NCI-H2196 treated with DMSO at 0.1 percent for 48 hours (cell line): ENCODE measurements at regions not wholly inside any gene's neighbourhood (a gene's known extent, or its start where the extent isn't known, plus 50 kb on each side); places are given as distances from the start of the nearest gene placed in this dataset.

Experiments used
- DNase-seq: peaks from one replicate; lab custom pipeline; 2025; ENCODE audit not compliant: unreplicated experiment; lab: John Stamatoyannopoulos, UW

DNA sequence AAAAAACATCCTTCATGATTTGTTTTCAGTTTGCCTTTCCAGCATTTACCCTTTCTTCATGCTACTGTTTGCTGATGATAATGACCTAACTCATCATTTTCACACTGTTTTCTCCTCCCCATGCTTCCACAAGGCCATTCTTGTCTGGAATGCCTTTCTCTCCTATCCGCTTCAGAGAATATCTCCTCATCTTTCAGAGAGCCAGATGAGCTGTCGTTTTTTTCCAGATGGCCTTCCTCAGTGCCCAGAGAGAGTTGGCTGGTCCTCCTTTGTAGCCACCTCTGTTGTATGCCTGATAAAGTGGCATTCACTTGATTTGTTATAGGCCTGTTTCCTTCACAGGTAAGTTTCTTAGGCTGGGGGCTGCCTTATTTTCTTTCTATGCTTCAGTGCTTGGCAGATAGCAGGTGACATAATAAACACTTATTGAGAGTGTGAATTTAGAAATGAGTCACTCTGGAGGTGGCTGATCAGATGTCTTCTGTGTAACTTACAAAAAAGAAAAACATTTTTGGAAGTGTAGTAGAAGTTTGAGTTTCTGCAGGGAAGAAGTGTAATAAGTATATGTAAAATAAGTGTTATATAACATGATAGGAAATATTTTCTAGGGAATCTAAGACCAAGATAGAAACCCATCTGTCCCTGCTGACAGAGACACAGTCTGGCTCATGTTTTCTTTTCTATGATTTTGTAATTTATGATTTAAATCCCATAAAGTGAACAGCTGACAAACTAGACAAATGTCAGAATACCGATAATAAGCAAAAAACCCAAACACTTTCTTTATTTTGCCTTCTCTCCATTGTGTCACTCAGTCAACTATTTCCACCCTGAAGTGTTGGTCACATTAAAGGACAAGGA is 174.5 kb downstream of the DACT1 start:
- no peak for DNase-seq

- no peak for DNase-seq
Observed at GRCh38 chr14:58813745-58814144, 176.0 kb downstream of the DACT1 start.

DNA sequence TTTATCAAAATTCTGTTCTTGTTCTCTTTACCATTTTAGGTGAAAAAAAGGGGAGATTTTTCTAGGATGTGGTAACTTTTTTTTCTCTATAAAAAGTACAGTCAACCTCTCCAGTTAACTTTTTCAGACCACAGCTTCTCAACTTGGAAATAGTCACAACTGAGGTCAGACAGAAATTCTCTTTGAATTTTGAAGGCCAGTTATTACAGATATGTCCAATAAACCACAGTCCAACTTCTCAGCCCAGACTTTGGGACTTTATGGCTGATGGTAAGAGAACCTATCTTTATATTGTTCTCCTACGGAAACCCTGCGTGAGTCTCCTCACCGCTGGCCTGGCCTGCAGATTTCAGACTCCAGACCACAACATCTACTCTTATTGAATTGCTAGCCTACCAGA is 176.7 kb downstream of the DACT1 start:
- DNase-seq = no peak

DNA sequence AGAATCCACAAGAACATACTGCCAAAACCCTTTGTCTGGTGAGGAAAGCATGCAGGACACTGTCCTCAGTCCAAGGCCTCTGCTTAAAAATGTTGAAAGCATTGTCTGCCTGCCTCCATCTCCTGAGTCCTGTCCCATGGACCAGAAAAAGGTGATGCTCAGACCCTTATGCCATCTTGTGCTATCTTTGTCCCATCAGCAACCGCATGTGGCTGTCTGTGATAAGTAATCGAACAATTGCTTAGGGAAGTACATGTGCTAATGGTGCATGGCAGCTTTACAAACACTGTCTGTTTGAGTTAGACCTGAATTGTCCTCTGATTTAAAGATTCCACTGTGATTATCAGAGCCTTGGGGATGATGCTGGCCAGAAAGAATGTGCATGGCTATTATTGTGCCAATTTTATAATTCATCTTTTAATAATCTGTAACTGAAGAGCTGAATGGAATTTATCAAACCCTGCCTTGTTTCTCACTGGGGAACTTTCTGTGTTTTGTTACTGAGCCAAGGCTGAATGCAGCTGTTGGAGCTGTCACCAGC is 177.5 kb downstream of the DACT1 start:
- no peak for DNase-seq

DNA sequence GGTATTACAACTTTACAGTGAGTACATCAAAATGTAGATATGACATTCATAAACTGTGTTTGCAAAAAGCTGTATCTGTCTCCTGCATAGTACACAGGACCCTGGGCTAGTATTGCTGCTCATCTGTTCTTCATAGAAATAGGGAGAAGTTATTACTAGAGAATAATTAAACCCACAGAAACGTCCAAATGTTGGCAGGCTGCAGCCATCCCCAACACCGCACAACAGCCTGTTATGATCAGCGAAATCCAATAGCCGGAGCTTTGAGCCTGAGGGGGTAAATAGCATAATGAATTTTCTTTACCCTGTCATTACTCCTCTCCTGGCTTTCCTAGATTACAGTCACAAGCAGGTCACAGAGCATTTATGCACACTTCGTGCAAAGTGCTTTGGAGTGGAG is 178.0 kb downstream of the DACT1 start:
- DNase-seq = no peak

GRCh38 chr14:58816416-58817115 is 178.8 kb downstream of the DACT1 start:
- DNase-seq = no peak

DNA sequence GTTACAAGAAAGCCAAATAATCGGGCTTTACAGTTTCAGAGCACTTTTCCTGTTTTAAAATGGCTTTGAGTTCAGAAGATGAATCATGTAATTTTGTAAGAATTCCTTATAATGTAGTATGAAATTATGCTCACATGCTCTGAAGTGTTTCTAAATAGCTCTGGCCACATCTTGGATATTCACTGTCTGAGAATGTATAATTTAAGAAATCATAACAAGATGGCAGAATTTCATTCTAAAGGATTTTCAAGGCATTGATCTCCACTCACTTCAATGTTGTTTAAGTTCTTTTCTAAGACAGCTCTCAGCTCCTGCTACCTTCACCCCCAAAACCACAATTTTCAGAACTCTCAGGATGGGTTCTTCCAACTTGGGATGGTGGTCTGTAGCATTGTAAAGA is 180.1 kb downstream of the DACT1 start:
- no peak for DNase-seq

- no peak for DNase-seq
Observed at GRCh38 chr14:58820032-58820431, 182.3 kb downstream of the DACT1 start.

DNA sequence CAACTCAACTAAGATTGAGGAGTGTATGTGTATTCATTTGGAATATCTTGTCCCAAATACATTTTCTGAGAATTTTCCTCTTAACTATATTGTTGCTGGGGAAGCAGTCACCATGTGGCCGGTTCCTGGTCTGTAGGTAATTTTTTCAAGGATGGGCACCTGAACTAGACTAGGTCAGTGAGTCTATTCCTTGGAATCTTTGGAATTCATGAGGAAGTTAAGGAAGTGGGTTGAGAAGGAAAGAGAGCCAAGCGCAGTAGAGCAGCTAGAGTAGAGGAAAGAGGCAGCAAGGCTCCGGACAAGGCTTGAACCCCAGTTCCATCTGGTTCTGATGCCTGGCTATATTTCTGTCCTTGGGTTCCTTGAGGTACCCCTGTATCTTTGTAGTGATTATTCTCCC is 183.7 kb downstream of the DACT1 start:
- DNase-seq = no peak

DNA sequence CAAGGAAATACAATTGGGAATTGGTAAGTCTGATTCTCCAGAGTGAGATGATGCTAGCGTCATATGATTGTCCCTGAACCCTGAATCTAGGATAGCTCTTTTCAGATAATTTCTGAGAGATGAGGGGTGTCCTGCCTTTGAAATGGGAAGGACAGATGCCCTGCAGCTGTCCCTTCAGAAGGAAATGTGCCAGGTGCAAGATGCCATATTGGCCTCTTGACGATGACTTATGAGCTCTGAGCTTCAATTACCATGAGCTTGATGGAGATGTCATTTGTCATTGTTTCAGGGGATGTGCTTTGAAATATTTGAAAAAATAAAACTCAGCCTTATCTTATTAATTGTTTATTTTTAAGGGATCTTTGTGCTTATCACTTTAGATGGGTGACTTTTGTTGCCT is 185.1 kb downstream of the DACT1 start:
- DNase-seq = no peak

DNA sequence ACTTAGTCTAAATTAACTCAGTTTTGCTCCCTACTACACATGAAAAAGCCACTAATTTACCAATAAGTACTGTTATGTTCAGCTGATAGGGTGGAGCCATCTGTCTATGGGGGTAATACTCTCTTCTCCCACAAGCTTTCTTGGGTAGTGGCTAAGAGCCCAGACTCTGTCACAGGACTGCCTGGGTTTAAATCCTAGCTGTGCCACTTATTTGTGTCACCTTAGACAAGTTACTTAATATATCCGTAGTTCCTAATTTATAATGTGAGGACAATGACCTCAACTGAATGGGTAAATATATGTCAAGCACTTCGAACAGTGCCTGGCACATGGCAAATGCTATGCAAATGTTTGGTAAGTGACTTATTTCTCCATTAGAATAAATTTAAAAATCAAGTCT is 185.6 kb downstream of the DACT1 start:
- no peak for DNase-seq

DNA sequence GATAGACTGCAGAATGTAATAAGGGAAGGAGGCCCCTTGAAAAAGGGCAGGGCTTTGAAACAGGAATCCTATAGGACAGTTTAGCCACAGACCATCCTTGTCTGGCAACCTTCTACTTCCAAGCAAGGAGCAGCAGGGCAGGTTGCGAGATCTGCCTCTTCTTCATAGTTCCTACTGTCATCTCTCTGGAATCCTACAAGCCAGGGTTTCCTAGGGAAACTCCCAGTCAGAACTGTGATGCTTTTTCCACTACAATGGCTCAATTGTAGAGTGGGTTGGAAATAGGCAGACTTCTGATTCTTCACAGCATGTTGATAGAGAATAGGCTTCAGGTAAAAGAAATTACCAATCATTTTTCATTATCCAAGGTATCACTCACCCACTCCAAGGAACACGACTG is 186.3 kb downstream of the DACT1 start:
- no peak for DNase-seq

GRCh38 chr14:58824796-58825195 is 187.0 kb downstream of the DACT1 start:
- DNase-seq = no peak

DNA sequence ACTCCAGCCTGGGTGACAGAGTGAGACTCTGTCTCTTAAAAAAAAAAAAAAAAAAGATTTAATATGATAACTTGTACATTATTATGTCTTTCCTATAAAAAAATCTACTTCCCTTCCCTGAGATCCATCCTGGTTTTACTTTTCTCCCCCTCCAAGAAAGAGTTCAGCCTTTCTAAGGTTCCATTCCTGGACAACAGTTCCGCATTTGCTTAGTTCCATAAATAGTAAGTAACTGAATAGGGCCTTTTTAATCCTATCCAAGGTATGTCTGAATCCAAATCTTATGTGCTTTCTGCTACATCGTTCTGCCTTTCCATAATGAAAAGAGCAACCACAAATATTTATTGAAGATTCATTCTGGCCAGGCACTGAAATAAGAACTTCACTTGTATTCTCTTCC is 187.8 kb downstream of the DACT1 start:
- no peak for DNase-seq

DNA sequence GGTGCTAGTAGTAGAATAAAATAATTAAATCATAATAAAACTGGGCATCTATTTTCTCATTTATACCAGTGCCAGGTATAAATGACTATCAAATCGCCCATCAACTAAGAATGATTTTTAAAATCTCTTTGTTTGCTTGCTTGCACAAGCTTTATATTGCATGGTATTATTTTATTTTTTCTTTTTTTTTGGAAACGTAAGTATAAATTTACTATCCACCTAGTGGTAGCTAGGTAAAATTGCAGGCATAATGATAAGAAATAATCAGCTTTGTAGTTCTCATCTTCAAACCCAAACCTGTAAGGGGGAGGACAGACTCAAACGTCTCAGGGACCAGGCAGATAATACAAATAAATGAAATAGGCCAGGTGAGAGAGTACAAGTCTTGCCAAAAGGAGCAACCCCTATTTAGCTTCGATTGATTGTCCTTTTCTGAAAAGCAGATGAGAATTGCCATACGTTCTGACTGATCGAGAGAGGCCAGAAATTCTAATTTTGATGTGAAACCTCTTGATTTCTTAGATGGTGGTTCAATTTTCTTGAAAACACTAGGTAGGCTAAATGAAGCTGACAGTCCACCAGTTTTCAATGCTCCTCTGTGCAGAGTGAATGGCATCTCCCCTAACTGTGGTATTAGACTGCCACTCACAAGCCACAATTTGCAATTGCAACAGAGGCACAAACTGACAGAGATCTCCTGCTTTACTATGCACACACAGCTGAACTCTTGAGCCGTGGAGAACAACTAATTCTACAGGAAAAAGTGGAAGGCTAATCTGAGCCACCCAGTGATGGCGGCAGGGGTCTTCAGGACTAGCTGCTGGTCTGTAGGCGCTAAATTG is 189.3 kb downstream of the DACT1 start:
- no peak for DNase-seq

DNA sequence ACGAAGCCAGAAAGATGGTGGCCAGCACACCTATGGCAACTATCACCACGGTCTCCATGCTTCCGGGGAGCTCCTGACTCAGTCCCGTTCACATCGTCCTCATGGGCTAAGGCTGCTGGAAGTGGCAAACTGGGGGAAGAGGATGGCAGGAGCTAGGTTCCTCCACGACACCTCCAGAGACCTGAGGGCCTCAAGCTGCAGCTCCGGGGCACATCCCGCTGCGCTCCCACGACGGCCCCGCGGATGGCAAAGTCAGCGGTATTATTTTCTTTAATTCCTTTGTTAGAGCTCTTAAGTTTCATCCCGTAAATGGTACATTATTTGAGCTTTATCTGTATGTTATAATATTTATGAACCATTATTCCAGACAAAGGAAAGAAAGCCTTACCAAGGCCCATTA is 190.5 kb downstream of the DACT1 start:
- no peak for DNase-seq

- no peak for DNase-seq
Observed at GRCh38 chr14:58829594-58829993, 191.8 kb downstream of the DACT1 start.

DNA sequence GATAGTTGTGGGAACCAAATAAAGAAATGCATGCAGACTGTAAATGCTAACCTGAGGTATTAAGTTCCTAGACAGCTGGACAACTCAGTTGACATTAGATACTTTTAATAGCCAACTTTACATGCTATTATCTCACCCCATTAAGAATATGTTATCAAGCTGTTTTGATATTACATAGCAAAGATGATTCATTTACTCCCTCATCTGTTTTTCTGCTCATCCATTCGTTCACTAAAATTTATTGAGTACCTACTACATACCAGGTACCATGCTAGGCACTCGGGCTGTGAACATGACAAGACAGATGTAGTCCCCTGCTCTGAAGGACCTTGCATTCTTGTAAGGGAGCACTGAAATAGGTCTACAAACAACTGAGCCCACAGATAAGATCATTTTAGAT is 192.4 kb downstream of the DACT1 start:
- DNase-seq = no peak

DNA sequence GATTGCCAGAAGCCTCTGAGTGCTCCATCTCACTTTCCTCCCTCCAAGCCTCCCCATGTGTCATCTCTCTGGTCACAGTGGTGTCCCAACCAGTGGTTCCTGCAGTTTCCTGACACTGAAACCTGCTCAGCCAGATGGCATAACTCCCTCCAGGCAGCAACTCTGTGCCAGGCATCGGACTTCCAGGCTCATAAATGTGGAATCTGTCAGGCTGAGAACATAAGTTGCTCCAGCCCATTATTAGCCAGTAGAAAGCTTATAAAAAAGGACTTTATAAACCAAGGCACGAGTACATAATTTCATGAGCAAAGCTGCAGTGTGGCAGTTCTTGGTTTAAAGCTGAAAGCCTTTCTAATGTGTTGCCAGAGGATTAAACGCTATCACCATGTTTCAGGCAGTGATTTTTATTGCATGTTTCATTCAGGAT is 194.3 kb downstream of the DACT1 start:
- no peak for DNase-seq

- DNase-seq = no peak
Observed at GRCh38 chr14:58833634-58834378, 196.0 kb downstream of the DACT1 start.
